NCI-H510A treated with DMSO at 0.1 percent for 48 hours (cell line): ENCODE measurements at regions not wholly inside any gene's neighbourhood (a gene's known extent, or its start where the extent isn't known, plus 50 kb on each side); places are given as distances from the start of the nearest gene placed in this dataset.
A peak's percentile ranks its signal among the peaks of the same experiment; 100 is the strongest.
"Not testable (repeated sequence)": the region's sequence is repeated elsewhere in the genome, so short reads cannot be mapped to it uniquely, and the experiment has no call there.

Experiments used
- DNase-seq: peaks from one replicate; lab custom pipeline; 2025; lab: John Stamatoyannopoulos, UW

DNA sequence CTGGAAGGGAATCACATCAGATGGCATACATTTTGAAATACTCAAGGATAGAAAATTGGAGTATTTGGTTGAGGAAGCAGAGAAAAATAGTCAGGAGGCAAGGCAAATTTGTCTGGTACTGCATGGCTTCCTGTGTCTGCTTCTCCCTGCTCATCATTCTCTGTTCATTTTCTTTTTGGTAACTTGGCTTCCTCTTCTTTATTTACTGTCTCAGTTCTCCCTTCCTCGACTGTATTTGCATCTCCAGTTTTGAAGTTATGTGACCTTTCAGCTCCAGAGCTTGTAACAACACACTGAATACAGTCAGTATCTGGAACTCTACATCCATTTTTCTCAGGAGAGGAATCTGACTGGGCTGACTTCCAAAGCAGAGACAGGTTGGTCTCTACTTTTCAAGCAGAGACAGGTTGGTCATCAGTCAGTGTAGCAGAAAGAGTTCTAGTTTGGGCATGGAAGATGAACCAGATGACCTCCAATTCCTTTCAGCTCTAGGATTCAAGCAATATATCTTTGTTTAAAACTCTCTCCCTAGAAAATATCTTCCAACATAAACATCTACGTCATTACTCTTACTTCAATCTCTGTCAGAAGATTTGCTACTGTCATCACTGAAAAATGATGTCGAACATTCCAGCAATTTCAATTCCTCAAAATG is 571.2 kb downstream of the ADGRL2 start:
- no peak for DNase-seq

DNA sequence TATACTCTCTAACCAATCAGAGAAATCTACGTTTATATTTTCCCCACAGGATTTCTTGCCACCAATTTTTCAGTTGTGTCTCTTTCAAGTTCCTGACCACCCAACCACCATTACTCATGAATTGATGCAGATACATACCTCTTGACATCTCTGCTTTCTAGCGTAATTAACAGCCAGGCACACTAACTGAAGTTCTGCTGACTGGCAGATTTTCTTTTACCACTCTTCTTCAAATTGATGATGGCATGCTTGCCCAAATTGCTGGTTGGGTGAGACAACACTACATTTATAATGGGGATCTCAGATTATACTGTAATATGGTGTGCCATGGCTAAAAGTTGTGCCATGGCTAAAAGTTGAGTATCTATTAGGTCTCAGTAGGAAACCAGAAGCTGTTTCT is 566.7 kb downstream of the ADGRL2 start:
- DNase-seq = no peak

DNA sequence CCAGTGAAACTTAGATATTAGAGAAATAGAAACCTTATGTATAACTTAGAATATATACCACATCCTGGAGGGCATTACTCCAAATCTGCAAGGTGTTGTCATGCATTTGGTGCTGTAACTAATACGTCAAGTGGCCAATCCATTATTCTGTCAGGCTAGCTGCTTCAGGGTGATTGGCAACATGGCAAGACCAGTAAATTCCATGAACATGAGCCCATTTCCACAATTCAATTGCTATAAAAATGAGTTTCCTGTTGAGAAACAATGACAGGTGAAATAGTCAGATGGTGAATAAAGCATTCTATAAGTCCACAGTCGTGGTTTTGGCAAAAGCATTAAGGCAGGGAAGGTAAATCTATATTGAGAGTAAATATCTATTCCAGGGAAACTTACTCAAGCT is 566.0 kb downstream of the ADGRL2 start:
- DNase-seq = no peak

DNA sequence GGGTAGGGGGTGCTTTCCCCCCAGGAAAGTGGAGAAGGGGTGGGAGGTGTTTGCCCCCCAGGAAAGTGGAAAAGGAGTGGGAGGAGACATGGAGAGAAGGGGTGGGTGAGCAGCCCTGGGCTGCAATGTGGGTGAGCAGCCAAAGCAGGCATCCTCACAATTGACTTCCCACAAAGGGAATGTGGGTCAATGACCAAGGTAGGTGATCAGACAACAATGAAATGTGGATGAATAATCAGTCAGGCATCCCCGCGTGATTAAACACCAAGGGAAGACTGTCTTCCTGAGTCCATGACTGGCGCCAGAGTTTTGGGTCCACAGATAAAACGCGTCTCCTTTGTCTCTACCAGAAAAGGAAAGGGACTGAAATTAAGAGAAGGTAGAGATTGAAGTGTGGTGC is 558.8 kb downstream of the ADGRL2 start:
- not testable (repeated sequence) for DNase-seq

DNA sequence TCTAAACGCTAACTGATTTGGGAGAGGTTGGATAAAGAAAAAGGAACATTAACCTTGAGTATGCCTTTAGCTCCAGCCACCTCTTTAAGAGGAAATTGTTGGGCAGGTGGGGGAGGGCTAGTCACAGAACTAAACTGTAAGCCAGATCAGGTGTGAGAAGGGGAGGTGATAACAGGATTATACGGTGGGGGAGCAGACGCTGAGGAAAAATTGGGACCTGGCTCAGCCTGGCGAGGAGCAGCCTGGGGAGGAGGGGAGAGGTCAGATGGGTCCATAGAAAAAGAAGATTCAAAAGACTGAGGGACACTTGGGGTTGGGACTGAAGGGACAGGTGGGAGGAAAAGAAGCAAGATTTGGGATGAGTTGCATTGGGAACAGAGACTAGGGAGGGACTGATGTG is 558.0 kb downstream of the ADGRL2 start:
- not testable (repeated sequence) for DNase-seq

DNA sequence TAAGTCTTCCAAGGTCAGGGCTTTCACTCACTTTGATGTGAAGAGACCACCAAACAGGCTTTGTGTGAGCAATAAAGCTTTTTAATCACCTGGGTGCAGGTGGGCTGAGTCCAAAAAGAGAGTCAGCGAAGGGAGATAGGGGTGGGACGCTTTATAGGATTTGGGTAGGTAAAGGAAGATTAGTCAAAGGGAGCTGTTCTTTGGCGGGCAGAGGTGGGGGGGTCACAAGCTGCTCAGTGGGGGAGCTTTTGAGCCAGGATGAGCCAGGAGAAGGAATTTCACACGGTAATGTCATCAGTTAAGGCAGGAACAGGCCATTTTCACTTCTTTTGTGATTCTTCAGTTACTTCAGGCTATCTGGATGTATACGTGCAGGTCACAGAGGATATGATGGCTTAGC is 553.8 kb downstream of the ADGRL2 start:
- not testable (repeated sequence) for DNase-seq

DNA sequence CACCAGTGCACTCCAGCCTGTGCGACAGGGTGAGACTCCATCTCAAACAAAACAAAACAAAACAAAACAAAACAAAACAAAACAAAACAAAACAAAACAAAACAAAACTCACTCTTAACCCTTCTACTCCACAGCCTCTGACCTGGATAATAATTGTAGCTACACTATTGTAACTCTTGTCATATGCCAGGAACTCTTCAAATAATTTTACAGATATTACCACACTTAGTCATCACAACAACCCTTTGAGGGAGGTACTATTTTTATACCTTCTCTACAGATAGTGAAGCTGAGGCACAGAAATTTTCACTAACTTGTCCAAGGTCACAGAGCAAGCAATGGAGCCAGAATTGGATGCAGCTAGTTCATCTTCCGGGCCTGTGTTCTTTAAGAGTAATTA is 547.8 kb downstream of the ADGRL2 start:
- DNase-seq = no peak

DNA sequence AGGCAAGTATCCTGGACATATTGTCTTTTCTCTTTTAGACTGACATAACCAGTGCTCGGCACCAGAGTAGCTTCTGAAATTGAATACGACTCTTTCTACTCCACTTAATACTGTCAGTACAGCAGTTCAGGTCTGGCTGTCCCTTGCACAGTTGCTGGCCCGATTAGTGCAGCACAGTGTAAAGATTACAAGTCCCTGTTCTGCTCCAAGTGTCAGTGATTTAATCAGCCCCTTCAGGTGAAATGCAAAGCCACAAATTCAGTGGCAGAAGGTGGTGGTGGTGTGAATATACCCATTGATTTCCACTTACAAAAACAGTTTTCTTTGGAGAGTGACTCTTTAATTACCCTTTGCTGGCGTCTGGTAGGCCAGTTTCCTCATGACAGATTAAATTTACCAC is 545.4 kb downstream of the ADGRL2 start:
- no peak for DNase-seq

DNA sequence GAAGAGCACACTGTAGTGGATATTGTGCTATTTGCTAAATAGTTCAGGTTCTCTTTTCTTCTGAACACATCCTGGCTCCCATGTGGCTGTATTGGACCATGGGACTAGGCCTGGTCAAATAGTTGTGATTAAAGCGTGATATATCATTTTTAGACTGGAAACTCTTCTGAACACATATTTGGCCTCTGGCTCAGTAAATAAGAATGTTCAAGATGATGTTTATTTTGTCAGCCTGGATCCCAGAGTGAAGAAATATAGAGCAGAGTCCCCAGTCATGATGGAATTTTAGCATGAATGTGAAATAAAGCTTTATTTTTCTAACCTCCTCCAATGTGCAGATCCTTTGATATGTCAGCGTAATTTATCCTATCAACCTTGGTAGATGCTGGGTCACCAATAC is 542.6 kb downstream of the ADGRL2 start:
- no peak for DNase-seq

DNA sequence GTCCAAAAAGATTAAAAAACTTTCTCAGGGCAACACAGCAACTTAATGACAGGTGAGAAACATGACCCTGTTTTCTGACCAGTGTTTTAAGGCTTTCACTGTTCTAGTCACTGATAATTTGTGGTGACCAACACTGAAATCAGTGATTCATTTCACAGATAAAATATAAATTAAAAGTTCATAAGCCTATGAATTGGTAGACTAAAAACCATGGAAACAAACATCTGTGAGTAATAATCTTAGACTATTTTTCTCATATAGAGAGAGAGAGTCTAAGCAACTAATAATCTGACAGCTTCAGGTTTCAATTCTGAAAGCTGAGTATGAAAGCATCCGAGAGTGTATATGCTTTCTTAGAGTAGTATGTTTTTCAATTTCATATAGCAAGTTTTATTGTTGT is 536.9 kb downstream of the ADGRL2 start:
- DNase-seq = no peak

DNA sequence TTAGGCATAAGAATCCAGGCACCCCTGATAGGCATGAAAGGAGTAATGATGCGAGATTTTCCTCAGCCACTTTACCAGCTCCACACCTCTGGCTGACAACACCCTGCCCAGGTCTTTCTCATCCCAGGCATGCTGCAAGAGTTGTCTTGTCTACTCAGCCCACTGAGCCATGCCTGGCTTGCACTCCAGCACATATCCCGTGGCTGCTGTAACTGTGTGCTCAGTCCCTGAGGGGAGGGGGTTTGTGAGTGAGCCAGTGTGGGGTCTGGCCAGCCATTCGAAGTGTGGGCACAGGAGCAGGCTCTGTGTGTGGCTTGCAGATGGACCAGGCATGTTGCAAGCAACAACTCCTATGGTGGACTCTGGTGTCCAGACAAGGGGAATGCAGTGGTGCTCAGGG is 529.6 kb downstream of the ADGRL2 start:
- no peak for DNase-seq

DNA sequence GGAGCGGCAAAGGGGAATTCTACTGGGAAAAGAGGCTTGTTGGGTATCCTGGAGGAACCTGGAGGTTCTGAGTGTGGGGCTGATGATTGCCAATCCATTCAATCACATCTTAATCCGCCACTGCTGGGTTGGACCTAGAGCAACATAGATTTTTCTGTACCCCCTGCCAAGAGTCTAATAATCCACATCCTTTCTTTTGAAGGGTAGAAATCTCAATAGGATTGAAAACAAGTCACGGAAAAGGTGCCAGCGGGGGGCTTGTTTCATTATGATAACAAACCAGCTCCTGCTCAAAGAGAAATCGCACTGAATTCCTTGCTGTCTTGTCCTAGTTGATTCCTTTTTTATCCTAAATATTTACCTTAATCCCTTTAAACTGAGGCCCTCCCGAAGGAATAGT is 528.5 kb downstream of the ADGRL2 start:
- DNase-seq = no peak

DNA sequence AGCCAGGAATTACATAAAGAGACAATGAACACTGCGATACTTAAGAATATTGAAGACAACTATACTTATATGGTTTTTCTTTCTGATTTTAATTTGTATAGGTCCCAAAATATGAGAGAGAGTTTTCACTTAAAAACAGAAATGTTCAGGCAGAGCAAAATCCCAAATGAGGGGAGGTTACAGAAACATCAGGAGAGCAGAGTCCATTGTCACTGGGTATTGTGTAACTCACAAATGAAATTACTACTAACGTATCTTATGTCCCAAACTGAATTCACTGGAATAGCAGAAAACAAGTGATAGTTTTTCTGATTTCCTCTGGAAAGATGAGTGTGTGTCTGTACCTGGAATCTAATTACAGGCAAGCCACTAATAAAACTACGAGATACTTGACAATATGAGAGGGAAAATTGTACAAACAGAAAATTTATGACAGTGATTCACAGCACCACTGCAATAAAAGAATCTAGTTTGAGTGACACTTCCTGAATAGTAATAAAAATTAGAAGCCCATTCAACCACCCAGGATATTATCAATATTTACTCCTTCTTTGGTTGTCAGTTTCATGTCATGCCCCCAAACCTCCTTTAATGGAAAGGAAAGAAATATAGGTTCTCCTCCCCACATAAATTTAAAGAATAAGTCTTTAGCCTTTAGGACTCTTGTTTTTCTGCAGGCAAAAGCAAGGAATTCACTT is 522.6 kb downstream of the ADGRL2 start:
- DNase-seq = peak; percentile 31

DNA sequence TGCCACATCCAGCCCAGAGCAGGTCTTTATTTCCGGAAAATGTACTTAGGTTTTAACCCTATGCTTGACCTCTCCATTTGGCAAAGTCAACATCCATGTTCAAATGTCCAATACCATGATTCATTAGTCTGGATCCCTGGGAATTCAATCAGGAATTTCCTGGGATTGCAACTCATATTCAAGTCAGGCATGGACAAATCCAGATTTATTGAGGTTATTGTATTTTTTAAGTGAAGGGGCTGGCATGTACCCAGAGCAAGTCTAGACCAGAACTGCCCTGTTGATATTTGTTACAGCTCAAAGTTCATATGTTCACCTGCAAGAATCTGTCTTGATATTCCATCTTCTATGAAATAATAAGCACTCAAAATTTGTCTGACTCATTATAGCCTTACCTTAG is 521.1 kb downstream of the ADGRL2 start:
- no peak for DNase-seq

DNA sequence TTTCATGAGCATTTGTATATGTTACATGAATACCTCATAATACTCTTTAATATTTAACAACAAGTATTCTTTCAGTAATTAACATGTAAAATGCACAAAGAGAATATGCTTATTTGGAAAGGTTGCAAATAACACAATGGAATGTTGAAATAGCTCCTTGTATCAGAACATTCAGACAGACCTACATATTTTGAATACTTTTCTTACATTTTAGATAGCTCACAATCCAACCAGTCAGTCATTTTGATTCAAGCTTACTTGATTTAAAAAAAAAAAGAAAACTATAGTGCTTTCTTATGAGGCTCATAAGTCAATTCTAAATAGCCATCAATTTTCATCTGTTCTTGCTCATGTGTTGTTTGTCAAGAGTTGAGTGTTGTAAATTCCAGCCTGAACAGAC is 518.8 kb downstream of the ADGRL2 start:
- no peak for DNase-seq

DNA sequence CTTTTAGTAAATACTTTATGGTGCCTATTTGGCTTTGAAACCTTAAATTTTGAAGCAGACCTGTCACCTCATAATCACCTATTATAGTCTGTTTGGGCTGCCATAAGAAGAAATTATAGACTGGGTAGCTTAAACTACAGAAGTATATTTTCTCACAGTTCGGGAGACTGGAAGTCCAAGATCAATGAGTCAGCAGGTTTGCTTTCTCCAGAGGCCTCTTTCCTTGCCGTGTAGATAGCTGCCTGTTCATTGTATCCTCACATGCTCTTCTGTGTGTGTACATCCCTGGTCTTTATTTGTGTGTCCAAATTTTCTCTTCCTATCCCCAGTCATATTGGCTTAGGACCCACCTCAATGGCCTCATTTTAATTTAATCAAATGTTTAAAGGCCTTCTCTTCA is 518.2 kb downstream of the ADGRL2 start:
- DNase-seq = no peak

DNA sequence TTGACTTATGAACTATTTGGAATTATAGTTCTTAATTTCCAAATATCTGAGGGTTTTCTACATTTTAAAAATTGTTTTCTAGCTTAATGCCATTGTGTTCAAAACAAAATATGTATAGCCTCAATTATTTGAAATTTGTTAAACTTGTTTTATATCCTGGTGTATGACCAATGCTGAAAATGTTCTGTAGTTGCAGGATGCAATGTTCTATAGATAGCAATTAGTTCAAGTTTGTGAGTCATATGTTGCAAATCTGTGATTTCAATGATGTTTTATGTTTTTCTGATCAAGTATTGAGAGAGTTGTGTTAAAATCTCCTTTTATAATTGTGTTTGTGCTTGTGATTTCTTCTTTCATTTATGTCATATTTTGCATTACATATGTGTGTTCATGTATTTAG is 517.5 kb downstream of the ADGRL2 start:
- no peak for DNase-seq

DNA sequence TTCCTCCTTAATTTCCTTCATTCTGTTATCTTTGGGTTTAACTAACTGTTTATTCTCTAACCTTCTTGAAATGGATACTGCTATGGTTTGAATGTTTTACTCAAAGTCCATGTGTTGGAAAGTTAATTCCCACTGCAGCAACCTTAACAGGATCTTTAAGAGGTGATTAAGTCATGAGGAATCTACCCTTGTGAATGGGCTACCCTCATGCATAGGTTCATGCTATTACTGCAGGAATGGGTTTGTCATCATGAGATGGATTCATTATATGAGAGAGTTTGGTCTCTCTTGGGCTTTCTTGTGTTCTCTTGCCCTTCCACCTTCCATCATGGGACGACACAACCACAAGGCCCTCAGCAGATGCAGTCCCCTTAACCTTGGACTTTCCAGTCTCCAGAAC is 516.9 kb downstream of the ADGRL2 start:
- no peak for DNase-seq

DNA sequence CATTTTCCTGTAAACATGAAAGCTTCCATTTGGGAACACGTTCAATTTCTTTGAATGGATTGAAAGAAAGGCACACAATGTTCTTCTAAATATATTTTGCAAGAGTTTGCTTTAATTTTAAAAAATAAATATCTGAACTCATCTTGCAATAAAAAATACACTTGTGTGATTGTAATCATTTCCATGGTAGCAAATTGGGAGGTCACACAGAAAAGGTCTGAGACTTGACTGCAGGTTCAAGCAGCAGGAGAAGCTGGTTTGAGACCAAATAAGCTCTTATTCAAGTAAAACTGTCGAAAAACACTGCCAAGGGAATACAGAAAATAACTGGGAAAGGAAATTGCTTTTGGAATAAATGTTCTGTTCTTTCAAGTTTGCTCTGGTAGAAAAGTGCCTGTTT is 498.9 kb downstream of the ADGRL2 start:
- DNase-seq = no peak

DNA sequence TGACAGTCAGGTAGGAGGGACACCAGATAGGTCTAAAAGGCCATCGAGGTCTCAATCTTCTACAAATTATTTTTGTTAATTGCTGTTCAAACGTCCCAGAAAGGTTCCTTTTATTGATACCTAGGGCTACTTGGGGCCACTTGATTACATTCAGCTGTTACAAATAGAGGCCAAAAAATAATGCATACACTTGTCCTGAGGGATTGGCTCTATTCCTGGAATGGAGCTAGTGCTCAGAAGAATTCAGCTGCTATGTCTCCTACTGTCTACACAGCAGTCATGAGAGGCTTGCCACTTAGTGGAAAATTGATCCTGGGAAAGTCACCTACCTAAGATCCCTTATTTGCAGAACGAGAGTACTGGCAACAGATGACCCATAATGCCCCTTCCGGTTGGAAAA is 498.3 kb downstream of the ADGRL2 start:
- no peak for DNase-seq

DNA sequence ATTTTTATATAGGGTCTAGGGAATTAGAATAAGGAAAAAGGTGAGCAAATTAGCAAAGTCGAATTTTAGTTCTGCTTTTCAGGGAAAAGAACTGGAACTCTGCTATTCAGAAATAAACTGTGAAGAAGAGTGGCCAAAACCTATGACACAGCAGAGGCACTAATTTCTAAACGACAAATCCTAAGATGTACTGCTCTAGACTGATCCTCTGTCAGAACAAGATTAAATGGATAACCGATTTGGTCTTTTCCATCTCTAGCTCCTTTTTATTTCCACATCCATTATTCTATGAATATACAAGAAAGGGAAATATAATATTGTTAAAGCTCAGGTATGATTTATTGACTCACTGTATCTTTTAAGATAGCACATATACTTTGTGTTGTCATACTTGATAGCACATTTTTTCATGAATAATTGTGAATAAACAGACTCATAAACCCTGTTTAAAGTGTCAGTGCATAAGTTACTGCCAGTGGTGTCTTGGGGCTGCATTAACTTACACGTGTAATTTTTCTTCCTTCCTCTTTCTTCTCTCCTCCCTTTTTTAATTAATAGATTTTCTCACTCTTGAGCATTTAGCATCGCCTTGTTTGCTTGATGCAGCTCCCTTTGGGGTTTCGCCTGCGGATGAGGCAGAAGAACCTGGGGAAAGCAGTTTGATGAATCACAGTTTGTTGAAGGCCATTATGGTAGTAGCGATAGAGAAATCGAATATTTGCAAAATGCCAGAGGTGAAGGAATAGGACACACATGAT is 496.6 kb downstream of the ADGRL2 start:
- DNase-seq = no peak

DNA sequence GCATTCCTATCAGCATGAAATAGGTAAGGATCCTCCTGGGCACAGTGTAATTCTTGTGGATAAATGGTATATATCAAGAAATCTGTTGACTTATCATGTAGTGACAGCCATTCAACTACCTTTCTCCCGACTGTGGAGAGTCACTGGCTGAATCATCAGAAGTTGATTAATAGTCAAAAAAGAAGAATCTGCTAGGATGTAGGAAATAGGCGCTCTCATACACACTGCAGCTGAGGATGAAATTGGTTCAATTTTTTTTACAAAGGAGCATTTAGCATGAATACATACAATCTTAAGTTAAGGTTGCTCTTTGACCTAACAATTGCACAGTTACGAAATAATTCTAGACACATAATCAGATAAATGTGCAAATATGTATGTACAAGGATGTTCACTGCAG is 486.8 kb downstream of the ADGRL2 start:
- no peak for DNase-seq

DNA sequence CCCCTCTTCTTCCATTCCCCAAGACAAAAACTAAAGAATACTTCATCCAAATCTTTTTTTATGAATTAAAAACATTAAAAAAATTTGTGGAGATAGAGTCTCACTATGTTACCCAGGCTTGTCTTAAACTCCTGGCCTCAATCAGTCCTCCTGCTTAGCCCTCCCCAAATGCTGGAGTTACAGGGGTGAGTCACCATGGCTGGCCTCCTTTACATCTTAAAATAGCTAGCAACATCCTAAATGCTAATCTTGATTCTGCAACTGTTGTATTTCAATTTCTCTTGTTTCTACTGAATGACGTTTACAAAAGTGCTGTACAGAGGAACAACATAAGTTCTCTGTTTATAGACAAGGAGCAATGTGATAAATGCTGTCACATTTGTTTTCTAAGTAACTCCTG is 483.5 kb downstream of the ADGRL2 start:
- no peak for DNase-seq
